ENCODE measurements at regions not wholly inside any gene's neighbourhood (a gene's known extent, or its start where the extent isn't known, plus 50 kb on each side); places are given as distances from the start of the nearest gene placed in this dataset.
"Not testable (repeated sequence)": the region's sequence is repeated elsewhere in the genome, so short reads cannot be mapped to it uniquely, and the experiment has no call there.

GRCh38 chr6:137552809-137553208, 58.6 kb upstream of the OLIG3 start:
- no peak overlapping the region for H3K27ac ChIP-seq
- H3K4me3 ChIP-seq, result no peak overlapping the region
- no peak for DNase-seq
- no peaks in the 10 kb centered on the region for H3K9me3 ChIP-seq
- no peaks in the 10 kb centered on the region for H3K4me1 ChIP-seq
- TF ChIP-seq CTCF (IDR thresholded peaks at IDR 0.05), result no peak
- H3K36me3 ChIP-seq, result no peaks in the 10 kb centered on the region
- intact Hi-C loops (cut with DNase I), result no loop called here
- H3K27me3 ChIP-seq (ENCODE audit: low read depth), result peaks cover 3% of the 10 kb centered on the region
- ATAC-seq, result no peak

- ATAC-seq; H3K27ac ChIP-seq; intact Hi-C loops (cut with DNase I); H3K4me3 ChIP-seq; H3K27me3 ChIP-seq (ENCODE audit: low read depth); DNase-seq; H3K4me1 ChIP-seq; H3K9me3 ChIP-seq; H3K36me3 ChIP-seq: not testable (repeated sequence)
Measured at GRCh38 chr6:137559521-137560183, 65.5 kb upstream of the OLIG3 start.

- intact Hi-C loops (cut with DNase I), result no loop called here
- no peak for ATAC-seq
- Histone ChIP-seq H3K36me3 (no peaks in the 10 kb centered on the region), H3K4me3 (no peak overlapping the region), H3K27ac (no peak overlapping the region), H3K9me3 (no peaks in the 10 kb centered on the region), H3K27me3 (ENCODE audit: low read depth) (no peaks in the 10 kb centered on the region), H3K4me1 (no peaks in the 10 kb centered on the region)
- no peak for TF ChIP-seq CTCF (IDR thresholded peaks at IDR 0.05)
- no peak for DNase-seq
Measured at GRCh38 chr6:137560184-137560563, 66.0 kb upstream of the OLIG3 start.

GRCh38 chr6:137568067-137568466, 73.9 kb upstream of the OLIG3 start:
- no peak for ATAC-seq
- no peak overlapping the region for H3K27ac ChIP-seq
- no peak overlapping the region for H3K4me3 ChIP-seq

GRCh38 chr6:137570393-137570792, 76.2 kb upstream of the OLIG3 start:
- Histone ChIP-seq H3K4me1 (no peaks in the 10 kb centered on the region), H3K27me3 (ENCODE audit: low read depth) (no peaks in the 10 kb centered on the region), H3K4me3 (no peak overlapping the region), H3K9me3 (no peaks in the 10 kb centered on the region), H3K27ac (no peak overlapping the region), H3K36me3 (no peaks in the 10 kb centered on the region)
- no peak for ATAC-seq
- intact Hi-C loops (cut with DNase I), result no loop called here
- TF ChIP-seq CTCF (IDR thresholded peaks at IDR 0.05), result no peak
- DNase-seq, result no peak

More at GRCh38 chr6:137568067-137568466, 73.9 kb upstream of the OLIG3 start:
- no peak for TF ChIP-seq CTCF (IDR thresholded peaks at IDR 0.05)
- DNase-seq, result no peak
- Histone ChIP-seq H3K4me1 (no peaks in the 10 kb centered on the region), H3K36me3 (no peaks in the 10 kb centered on the region), H3K9me3 (no peaks in the 10 kb centered on the region), H3K27me3 (ENCODE audit: low read depth) (no peaks in the 10 kb centered on the region)
- intact Hi-C loops (cut with DNase I), result no loop called here

- intact Hi-C loops (cut with DNase I), result no loop called here
- Histone ChIP-seq H3K36me3 (no peaks in the 10 kb centered on the region), H3K4me1 (no peaks in the 10 kb centered on the region), H3K27me3 (ENCODE audit: low read depth) (no peaks in the 10 kb centered on the region), H3K27ac (no peak overlapping the region), H3K9me3 (no peaks in the 10 kb centered on the region), H3K4me3 (no peak overlapping the region)
- DNase-seq (no peak), ATAC-seq (no peak)
- TF ChIP-seq CTCF (IDR thresholded peaks at IDR 0.05), result peak; percentile 57
Measured at GRCh38 chr6:137571854-137572253, 77.7 kb upstream of the OLIG3 start.
